ENCODE measurements at regions not wholly inside any gene's neighbourhood (a gene's known extent, or its start where the extent isn't known, plus 50 kb on each side); places are given as distances from the start of the nearest gene placed in this dataset.

- TF ChIP-seq POLR2AphosphoS5 (IDR thresholded peaks at IDR 0.05; ENCODE audit: low read depth, low read length) = no peak
- no peak for TF ChIP-seq REST (IDR thresholded peaks at IDR 0.05; ENCODE audit: insufficient read depth in 1 of 2, low read depth in 2 of 2, low read length in 2 of 2)
Measured at GRCh38 chr1:83692524-83693381, 306.2 kb downstream of the TTLL7 start.
